GM23338 (cell line): ENCODE measurements at regions not wholly inside any gene's neighbourhood (a gene's known extent, or its start where the extent isn't known, plus 50 kb on each side); places are given as distances from the start of the nearest gene placed in this dataset.

Experiments
- ATAC-seq: fragments of 200-7000 bp; cut with Tn5 transposase; 3 replicates; pipeline ENCODE4 v1.9.1; 2020
- DNase-seq: peaks from one replicate; pipeline ENCODE4 v3.0.0-alpha.2; 2015; ENCODE audit warnings: low spot score
- H2AFZ ChIP-seq: fragments of 200-600 bp; sonication (generic); 2 replicates; pipeline ENCODE4 v1.8.0; 2016; ENCODE audit warnings: antibody characterized with exemption, mild to moderate bottlenecking, moderate library complexity
- H3F3A ChIP-seq: fragments of 200-600 bp; sonication (generic); replicated peaks from 2 replicates; pipeline ENCODE4 v1.8.0; 2017; ENCODE audit warnings: antibody characterized with exemption, mixed run types, low read depth
- H3K27ac ChIP-seq: fragments of 200-600 bp; sonication (generic); 2 replicates; pipeline ENCODE4 v1.6.1; 2016; ENCODE audit warnings: low read depth
- H3K27me3 ChIP-seq: fragments of 200-600 bp; sonication (generic); 2 replicates; pipeline ENCODE4 v1.8.0; 2016; ENCODE audit warnings: mild to moderate bottlenecking, mixed run types, moderate library complexity; ENCODE audit not compliant: insufficient read depth
- H3K36me3 ChIP-seq: fragments of 200-600 bp; sonication (generic); 2 replicates; pipeline ENCODE4 v1.8.0; 2016; ENCODE audit warnings: mild to moderate bottlenecking; ENCODE audit not compliant: insufficient read depth
- H3K4me1 ChIP-seq: fragments of 200-600 bp; sonication (generic); 2 replicates; pipeline ENCODE4 v1.8.0; 2016; ENCODE audit warnings: mild to moderate bottlenecking, moderate library complexity; ENCODE audit not compliant: insufficient read depth
- H3K4me2 ChIP-seq: fragments of 200-600 bp; sonication (generic); 2 replicates; pipeline ENCODE4 v1.7.1; 2017; ENCODE audit warnings: mixed run types
- H3K4me3 ChIP-seq: fragments of 200-600 bp; sonication (generic); 2 replicates; pipeline ENCODE4 v1.6.1; 2016; ENCODE audit warnings: mixed run types
- H3K79me2 ChIP-seq: fragments of 200-600 bp; sonication (generic); replicated peaks from 2 replicates; pipeline ENCODE4 v1.8.0; 2017; ENCODE audit warnings: mild to moderate bottlenecking; ENCODE audit not compliant: insufficient read depth
- H3K9me2 ChIP-seq: fragments of 200-600 bp; sonication (generic); 2 replicates; pipeline ENCODE4 v1.8.0; 2017; ENCODE audit not compliant: insufficient read depth
- H4K20me1 ChIP-seq: fragments of 200-600 bp; sonication (generic); replicated peaks from 2 replicates; pipeline ENCODE4 v1.8.0; 2017; ENCODE audit warnings: mild to moderate bottlenecking; ENCODE audit not compliant: insufficient read depth
- H3K27ac Mint-ChIP-seq: 2 replicates; pipeline ENCODE4 v1.8.0; 2020; ENCODE audit warnings: inconsistent platforms, mild to moderate bottlenecking, moderate library complexity, mixed read lengths
- H3K27me3 Mint-ChIP-seq: 3 replicates; pipeline ENCODE4 v1.8.0; 2022; ENCODE audit warnings: low read depth, mild to moderate bottlenecking, moderate library complexity, mixed read lengths, inconsistent platforms; ENCODE audit not compliant: insufficient read depth, poor library complexity
- H3K36me3 Mint-ChIP-seq: 3 replicates; pipeline ENCODE4 v1.8.0; 2021; ENCODE audit warnings: low read depth, mild to moderate bottlenecking, inconsistent platforms, moderate library complexity, mixed read lengths
- H3K4me1 Mint-ChIP-seq: 3 replicates; pipeline ENCODE4 v1.8.0; 2020; ENCODE audit warnings: mild to moderate bottlenecking, inconsistent platforms, mixed read lengths
- H3K4me3 Mint-ChIP-seq: 3 replicates; pipeline ENCODE4 v1.8.0; 2021; ENCODE audit warnings: moderate library complexity, mild to moderate bottlenecking, inconsistent platforms, mixed read lengths
- H3K9me3 Mint-ChIP-seq: 3 replicates; pipeline ENCODE4 v1.8.0; 2020; ENCODE audit warnings: moderate library complexity, mild to moderate bottlenecking, inconsistent platforms, mixed read lengths
- CREB1 ChIP-seq: fragments of 250-450 bp; sonication (Bioruptor Pico); IDR thresholded peaks from 2 replicates; pipeline ENCODE4 v1.5.0; 2020; ENCODE audit warnings: low read depth, mild to moderate bottlenecking, moderate library complexity
- ETS1 ChIP-seq: IDR thresholded peaks from 2 replicates; pipeline ENCODE4 v1.6.1; 2016; ENCODE audit warnings: antibody characterized with exemption
- EZH2 ChIP-seq: fragments of 200-600 bp; sonication (generic); IDR thresholded peaks from one replicate; pipeline ENCODE4 v1.8.0; 2017; ENCODE audit warnings: antibody characterized with exemption, mild to moderate bottlenecking, low read depth; ENCODE audit not compliant: unreplicated experiment
- EZH2phosphoT487 ChIP-seq: fragments of 200-600 bp; sonication (generic); IDR thresholded peaks from one replicate; pipeline ENCODE4 v1.8.1; 2018; ENCODE audit warnings: antibody characterized with exemption; ENCODE audit not compliant: unreplicated experiment
- NANOG ChIP-seq: IDR thresholded peaks from 2 replicates; pipeline ENCODE4 v1.6.1; 2016; ENCODE audit warnings: antibody characterized with exemption, borderline replicate concordance
- REST ChIP-seq: IDR thresholded peaks from one replicate; pipeline ENCODE4 v1.6.1; 2018; ENCODE audit warnings: antibody characterized with exemption; ENCODE audit not compliant: unreplicated experiment
- STAT1 ChIP-seq: IDR thresholded peaks from one replicate; pipeline ENCODE4 v1.6.1; 2016; ENCODE audit warnings: antibody characterized with exemption; ENCODE audit not compliant: unreplicated experiment
- ZNF114 ChIP-seq: fragments of 250-450 bp; sonication (Bioruptor Pico); IDR thresholded peaks from 2 replicates; pipeline ENCODE4 v1.5.0; 2020; ENCODE audit warnings: mild to moderate bottlenecking, moderate library complexity
- ZNF331 ChIP-seq: fragments of 250-450 bp; sonication (Bioruptor Pico); IDR thresholded peaks from 2 replicates; pipeline ENCODE4 v1.5.0; 2020; ENCODE audit warnings: low read depth, mild to moderate bottlenecking, moderate library complexity
- ZNF462 ChIP-seq: fragments of 250-450 bp; sonication (Bioruptor Pico); IDR thresholded peaks from 2 replicates; pipeline ENCODE4 v1.5.0; 2020; ENCODE audit warnings: mild to moderate bottlenecking, moderate library complexity

GRCh38 chr6:130720076-130720715 lies 107.0 kb upstream of the SMLR1 start:
- Histone ChIP-seq H3K79me2 (no peaks in the 10 kb centered on the region), H3F3A (no peaks in the 10 kb centered on the region), H3K27me3 (no peaks in the 10 kb centered on the region), H3K4me2 (no peak overlapping the region), H2AFZ (no peak overlapping the region), H4K20me1 (no peaks in the 10 kb centered on the region), H3K4me1 (peaks cover 3% of the 10 kb centered on the region; the same call in 1 of the 2 replicates), H3K4me3 (no peak overlapping the region), H3K36me3 (no peaks in the 10 kb centered on the region), H3K27ac (no peak overlapping the region), H3K9me2 (peaks cover 9% of the 10 kb centered on the region; the same call in 1 of the 2 replicates)
- TF ChIP-seq ZNF114 (CRISPR knock-in tag) (no peak), EZH2phosphoT487 (no peak)
- Mint-ChIP-seq H3K27me3 (peaks cover 5% of the 10 kb centered on the region), H3K9me3 (peaks cover 2% of the 10 kb centered on the region; the same call in 1 of the 3 replicates), H3K36me3 (no peaks in the 10 kb centered on the region), H3K27ac (no peak overlapping the region), H3K4me1 (peaks cover 5% of the 10 kb centered on the region; the same call in 2 of the 3 replicates), H3K4me3 (no peak overlapping the region)
- ATAC-seq, result no peak
- no peak for DNase-seq

- peaks cover 4% of the 10 kb centered on the region; the same call in 2 of the 3 replicates for H3K9me3 Mint-ChIP-seq
- no peaks in the 10 kb centered on the region for H3K4me1 ChIP-seq
- H4K20me1 ChIP-seq, result no peaks in the 10 kb centered on the region
- no peaks in the 10 kb centered on the region for H3K79me2 ChIP-seq
- H2AFZ ChIP-seq, result no peak overlapping the region
- H3F3A ChIP-seq, result no peaks in the 10 kb centered on the region
- no peak overlapping the region for H3K4me3 ChIP-seq
- H3K36me3 Mint-ChIP-seq, result 0 out of 3 replicates have a peak, but pooled peaks cover 3% of the 10 kb centered on the region
- H3K4me3 Mint-ChIP-seq, result no peak overlapping the region
- no peaks in the 10 kb centered on the region for H3K27me3 ChIP-seq
- H3K27ac ChIP-seq, result no peak overlapping the region
- no peak overlapping the region for H3K27ac Mint-ChIP-seq
- peaks cover 6% of the 10 kb centered on the region; the same call in 1 of the 2 replicates for H3K9me2 ChIP-seq
- no peak for DNase-seq
- no peaks in the 10 kb centered on the region for H3K36me3 ChIP-seq
- peaks cover 3% of the 10 kb centered on the region for H3K27me3 Mint-ChIP-seq
- no peaks in the 10 kb centered on the region for H3K4me1 Mint-ChIP-seq
- ATAC-seq, result no peak
- H3K4me2 ChIP-seq, result no peak overlapping the region
- TF ChIP-seq ZNF462, result no peak
- no peak for TF ChIP-seq REST
- TF ChIP-seq EZH2phosphoT487, result no peak
- no peak for TF ChIP-seq STAT1
- TF ChIP-seq EZH2, result no peak
- TF ChIP-seq CREB1 (CRISPR knock-in tag), result no peak
- no peak for TF ChIP-seq NANOG
- no peak for TF ChIP-seq ZNF331 (CRISPR knock-in tag)
- no peak for TF ChIP-seq ZNF114 (CRISPR knock-in tag)
- no peak for TF ChIP-seq ETS1
These were observed 103.1 kb upstream of the SMLR1 start for GRCh38 chr6:130724089-130724488.
